GM23338 (cell line): ENCODE measurements at regions not wholly inside any gene's neighbourhood (a gene's known extent, or its start where the extent isn't known, plus 50 kb on each side); places are given as distances from the start of the nearest gene placed in this dataset.

Source experiments
- CREB1 ChIP-seq: fragments of 250-450 bp; sonication (Bioruptor Pico); IDR thresholded peaks from 2 replicates; pipeline ENCODE4 v1.5.0; 2020; ENCODE audit warnings: low read depth, mild to moderate bottlenecking, moderate library complexity
- ETS1 ChIP-seq: IDR thresholded peaks from 2 replicates; pipeline ENCODE4 v1.6.1; 2016; ENCODE audit warnings: antibody characterized with exemption
- EZH2 ChIP-seq: fragments of 200-600 bp; sonication (generic); IDR thresholded peaks from one replicate; pipeline ENCODE4 v1.8.0; 2017; ENCODE audit warnings: antibody characterized with exemption, mild to moderate bottlenecking, low read depth; ENCODE audit not compliant: unreplicated experiment
- EZH2phosphoT487 ChIP-seq: fragments of 200-600 bp; sonication (generic); IDR thresholded peaks from one replicate; pipeline ENCODE4 v1.8.1; 2018; ENCODE audit warnings: antibody characterized with exemption; ENCODE audit not compliant: unreplicated experiment
- JUNB ChIP-seq: IDR thresholded peaks from one replicate; pipeline ENCODE4 v1.6.1; 2016; ENCODE audit warnings: antibody characterized with exemption; ENCODE audit not compliant: unreplicated experiment
- NANOG ChIP-seq: IDR thresholded peaks from 2 replicates; pipeline ENCODE4 v1.6.1; 2016; ENCODE audit warnings: antibody characterized with exemption, borderline replicate concordance
- POLR2AphosphoS5 ChIP-seq: IDR thresholded peaks from 2 replicates; pipeline ENCODE4 v1.6.1; 2016; ENCODE audit warnings: antibody characterized with exemption, low read depth
- REST ChIP-seq: IDR thresholded peaks from one replicate; pipeline ENCODE4 v1.6.1; 2018; ENCODE audit warnings: antibody characterized with exemption; ENCODE audit not compliant: unreplicated experiment
- ZNF114 ChIP-seq: fragments of 250-450 bp; sonication (Bioruptor Pico); IDR thresholded peaks from 2 replicates; pipeline ENCODE4 v1.5.0; 2020; ENCODE audit warnings: mild to moderate bottlenecking, moderate library complexity
- ZNF462 ChIP-seq: fragments of 250-450 bp; sonication (Bioruptor Pico); IDR thresholded peaks from 2 replicates; pipeline ENCODE4 v1.5.0; 2020; ENCODE audit warnings: mild to moderate bottlenecking, moderate library complexity
- TF ChIP-seq, protein P1 (sequence below), 2 experiments: fragments of 200-600 bp in 1 of 2; sonication (generic) in 1 of 2; conservative IDR thresholded peaks; 2 replicates each; pipeline versions ENCODE4 v1.5.1 to v1.6.1; 2016 to 2017; ENCODE audit warnings: antibody characterized with exemption in 2 of 2, low read depth in 2 of 2, mild to moderate bottlenecking in 2 of 2, moderate library complexity in 1 of 2

DNA sequence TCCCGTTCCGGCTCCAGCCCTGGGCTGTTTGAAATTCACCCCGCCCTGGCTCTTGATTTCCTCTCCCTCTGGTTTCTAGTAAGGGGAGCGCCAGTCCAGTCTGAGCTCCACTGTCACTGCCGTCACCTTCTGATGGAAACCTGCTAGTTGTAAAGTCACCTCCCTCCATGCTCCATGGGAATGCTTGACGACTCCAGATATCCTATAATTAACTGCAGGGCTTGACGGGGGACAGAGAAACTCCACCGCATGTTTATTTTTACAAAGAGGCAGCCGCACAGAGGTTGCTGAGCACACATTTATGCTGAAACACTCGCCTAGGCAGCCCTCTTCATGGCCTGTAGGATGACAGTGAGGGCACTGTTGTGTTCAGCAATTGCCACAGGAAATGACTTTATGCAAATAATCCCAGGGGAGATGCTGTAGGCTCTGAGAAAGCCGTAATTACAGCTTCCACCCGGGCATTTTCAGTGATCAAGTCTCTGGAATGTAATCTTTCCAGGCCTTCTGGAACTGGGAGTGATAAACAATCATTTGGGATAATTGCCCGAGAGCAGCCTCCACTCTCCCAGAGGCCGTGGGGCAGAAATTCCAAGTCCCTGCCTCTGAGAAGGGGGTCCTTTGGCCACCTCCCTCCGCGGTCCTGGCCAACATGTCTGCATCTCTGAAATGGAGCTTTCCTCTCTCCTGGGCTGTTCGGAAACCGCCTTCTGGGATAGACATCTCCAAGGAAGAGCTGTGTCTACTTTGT lies 300.5 kb downstream of the KLF6 start:
- TF ChIP-seq, protein P1, sequence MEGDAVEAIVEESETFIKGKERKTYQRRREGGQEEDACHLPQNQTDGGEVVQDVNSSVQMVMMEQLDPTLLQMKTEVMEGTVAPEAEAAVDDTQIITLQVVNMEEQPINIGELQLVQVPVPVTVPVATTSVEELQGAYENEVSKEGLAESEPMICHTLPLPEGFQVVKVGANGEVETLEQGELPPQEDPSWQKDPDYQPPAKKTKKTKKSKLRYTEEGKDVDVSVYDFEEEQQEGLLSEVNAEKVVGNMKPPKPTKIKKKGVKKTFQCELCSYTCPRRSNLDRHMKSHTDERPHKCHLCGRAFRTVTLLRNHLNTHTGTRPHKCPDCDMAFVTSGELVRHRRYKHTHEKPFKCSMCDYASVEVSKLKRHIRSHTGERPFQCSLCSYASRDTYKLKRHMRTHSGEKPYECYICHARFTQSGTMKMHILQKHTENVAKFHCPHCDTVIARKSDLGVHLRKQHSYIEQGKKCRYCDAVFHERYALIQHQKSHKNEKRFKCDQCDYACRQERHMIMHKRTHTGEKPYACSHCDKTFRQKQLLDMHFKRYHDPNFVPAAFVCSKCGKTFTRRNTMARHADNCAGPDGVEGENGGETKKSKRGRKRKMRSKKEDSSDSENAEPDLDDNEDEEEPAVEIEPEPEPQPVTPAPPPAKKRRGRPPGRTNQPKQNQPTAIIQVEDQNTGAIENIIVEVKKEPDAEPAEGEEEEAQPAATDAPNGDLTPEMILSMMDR (conservative IDR thresholded peaks at IDR 0.05; ENCODE audit: low read depth in 2 of 2), result no peak
- TF ChIP-seq EZH2phosphoT487, result no peak
- TF ChIP-seq NANOG, result no peak
- no peak for TF ChIP-seq REST
- TF ChIP-seq EZH2, result no peak
- TF ChIP-seq JUNB, result no peak
- TF ChIP-seq POLR2AphosphoS5, result no peak
- TF ChIP-seq ZNF114 (CRISPR knock-in tag), result no peak
- TF ChIP-seq ETS1, result no peak
- TF ChIP-seq CREB1 (CRISPR knock-in tag), result no peak
- TF ChIP-seq ZNF462, result no peak
